Activated naive CD4-positive, alpha-beta T cell treated with anti-CD3 and anti-CD28 coated beads for 36 hours (primary cell): ENCODE measurements at regions not wholly inside any gene's neighbourhood (a gene's known extent, or its start where the extent isn't known, plus 50 kb on each side); places are given as distances from the start of the nearest gene placed in this dataset.

ENCODE experiments used
- CTCF ChIA-PET: fragments of 350-600 bp; sonication (Branson Sonifier 250); formaldehyde crosslinking; loops from one replicate; lab custom pipeline; 2021; ENCODE audit warnings: antibody characterized with exemption; lab: Charles Lee
- DNase-seq: peaks from one replicate; pipeline ENCODE4 v3.0.0-alpha.2; 2020
- H3K27ac Mint-ChIP-seq: one replicate; pipeline ENCODE4 v1.8.0; 2021; ENCODE audit warnings: mild to moderate bottlenecking, mixed read lengths
- H3K27me3 Mint-ChIP-seq: one replicate; pipeline ENCODE4 v1.8.0; 2021; ENCODE audit warnings: low read depth, mixed read lengths
- H3K36me3 Mint-ChIP-seq: one replicate; pipeline ENCODE4 v1.8.0; 2021; ENCODE audit warnings: low read depth, mixed read lengths
- H3K4me1 Mint-ChIP-seq: one replicate; pipeline ENCODE4 v1.8.0; 2021; ENCODE audit warnings: low read depth, mixed read lengths
- H3K4me3 Mint-ChIP-seq: one replicate; pipeline ENCODE4 v1.8.0; 2021; ENCODE audit warnings: mild to moderate bottlenecking, moderate library complexity, mixed read lengths
- H3K9me3 Mint-ChIP-seq: one replicate; pipeline ENCODE4 v1.8.0; 2021; ENCODE audit warnings: mixed read lengths
- intact Hi-C: fragments of 100-400 bp; cut with micrococcal nuclease; formaldehyde crosslinking; loops from one replicate; pipeline ENCODE4 v1.15.1; 2023

DNA sequence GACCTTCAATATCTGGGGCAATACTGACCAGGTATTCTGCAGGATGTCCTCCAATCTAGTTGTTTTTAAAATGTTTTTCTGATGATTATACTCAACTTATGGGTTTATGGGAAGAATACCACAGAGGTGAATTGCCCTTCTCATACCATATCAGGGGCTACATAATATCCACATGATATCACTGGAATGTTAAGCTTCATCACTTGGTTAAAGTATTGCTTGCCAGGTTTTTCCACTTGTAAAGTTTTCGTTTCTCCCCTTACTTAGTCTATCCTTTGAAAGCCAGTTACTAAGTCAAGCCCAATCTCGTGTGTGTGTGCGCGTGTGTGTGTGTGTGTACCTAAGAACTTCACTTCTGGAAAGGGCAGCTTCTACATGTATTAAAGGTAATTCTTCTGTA lies 980.9 kb upstream of the FBXO33 start:
- H3K36me3 Mint-ChIP-seq, result peaks cover 3% of the 10 kb centered on the region
- no peaks in the 10 kb centered on the region for H3K27me3 Mint-ChIP-seq
- H3K4me1 Mint-ChIP-seq, result no peaks in the 10 kb centered on the region
- H3K27ac Mint-ChIP-seq, result no peak overlapping the region
- intact Hi-C loops, result no loop called here
- DNase-seq, result no peak
- peaks cover 8% of the 10 kb centered on the region for H3K9me3 Mint-ChIP-seq
- no peak overlapping the region for H3K4me3 Mint-ChIP-seq
- CTCF ChIA-PET, result no interaction called here

DNA sequence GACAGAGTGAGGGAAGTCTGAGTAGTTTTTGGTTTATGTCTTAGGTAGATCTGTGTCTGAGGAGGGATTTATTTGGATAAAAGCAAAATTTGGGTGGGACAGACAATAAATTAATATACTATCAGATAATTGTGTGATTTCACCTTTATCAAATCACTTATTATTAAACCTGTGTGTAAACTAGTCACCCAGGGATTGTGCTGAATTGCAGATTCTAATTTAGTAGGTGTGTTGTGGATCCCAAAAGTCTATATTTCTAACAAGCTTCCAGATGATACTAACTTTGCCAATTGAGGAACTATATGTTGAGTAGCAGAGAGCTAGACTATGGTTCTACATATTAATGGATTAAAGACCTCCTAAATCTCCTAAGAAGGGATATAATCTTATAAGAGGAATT lies 978.5 kb upstream of the FBXO33 start:
- H3K9me3 Mint-ChIP-seq, result peaks cover 25% of the 10 kb centered on the region
- peaks cover 3% of the 10 kb centered on the region for H3K36me3 Mint-ChIP-seq
- no peak for DNase-seq
- no peaks in the 10 kb centered on the region for H3K4me1 Mint-ChIP-seq
- no peaks in the 10 kb centered on the region for H3K27me3 Mint-ChIP-seq
- intact Hi-C loops, result no loop called here
- no peak overlapping the region for H3K4me3 Mint-ChIP-seq
- H3K27ac Mint-ChIP-seq, result no peak overlapping the region
- CTCF ChIA-PET, result no interaction called here

DNA sequence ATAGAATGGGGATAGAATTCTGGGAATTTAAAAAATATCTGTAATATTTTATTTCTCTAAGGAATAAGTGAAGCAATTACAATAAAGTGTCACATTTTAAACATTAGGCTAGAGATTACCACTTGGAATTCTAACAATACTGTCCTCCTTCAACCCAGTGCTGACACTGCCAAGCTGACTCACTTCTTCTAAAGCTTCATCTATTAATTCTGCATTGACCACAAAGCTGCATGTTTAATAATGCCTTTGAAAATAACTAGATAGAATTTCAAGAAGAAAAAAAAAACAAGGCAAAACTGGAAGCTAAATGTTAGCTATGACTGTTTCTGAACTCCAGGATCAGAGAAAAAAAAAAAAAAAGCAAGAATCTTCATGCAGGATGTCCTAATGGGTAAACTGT lies 970.7 kb upstream of the FBXO33 start:
- CTCF ChIA-PET, result interaction anchor here (1.2 kb wide), 1 partner anchor 16 kb away, joined by 3 read pairs; no protein-coding TSS in a partner anchor

DNA sequence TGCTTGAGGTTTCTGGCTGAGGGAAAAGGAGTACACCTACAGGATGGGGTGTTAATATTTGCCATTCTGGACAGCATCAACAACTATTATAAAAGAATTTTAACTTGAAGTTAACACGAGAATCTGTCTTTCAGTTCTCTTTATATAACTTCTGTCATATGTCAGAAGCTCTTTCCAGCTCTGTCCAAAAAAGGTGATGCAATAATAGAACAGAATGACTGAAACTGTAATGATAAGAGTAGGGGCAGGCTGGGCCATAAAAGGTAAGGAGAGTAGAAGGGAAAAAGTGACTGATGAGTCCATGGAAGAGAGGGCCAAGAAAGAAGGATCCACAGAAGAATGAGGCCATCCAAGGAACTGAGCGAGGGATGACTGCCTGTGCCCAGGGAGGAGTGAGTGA lies 966.7 kb upstream of the FBXO33 start:
- DNase-seq, result no peak
- H3K36me3 Mint-ChIP-seq, result no peaks in the 10 kb centered on the region
- H3K27me3 Mint-ChIP-seq, result no peaks in the 10 kb centered on the region
- CTCF ChIA-PET, result no interaction called here
- no peaks in the 10 kb centered on the region for H3K4me1 Mint-ChIP-seq
- H3K4me3 Mint-ChIP-seq, result no peak overlapping the region
- no peak overlapping the region for H3K27ac Mint-ChIP-seq
- peaks cover 2% of the 10 kb centered on the region for H3K9me3 Mint-ChIP-seq
- intact Hi-C loops, result no loop called here

More for the DNA sequence above, 970.7 kb upstream of the FBXO33 start:
- no peak overlapping the region for H3K27ac Mint-ChIP-seq
- H3K4me3 Mint-ChIP-seq, result no peak overlapping the region
- DNase-seq, result no peak
- intact Hi-C loops, result no loop called here
- H3K4me1 Mint-ChIP-seq, result no peaks in the 10 kb centered on the region
- no peaks in the 10 kb centered on the region for H3K36me3 Mint-ChIP-seq
- peaks cover 17% of the 10 kb centered on the region for H3K9me3 Mint-ChIP-seq
- H3K27me3 Mint-ChIP-seq, result no peaks in the 10 kb centered on the region

DNA sequence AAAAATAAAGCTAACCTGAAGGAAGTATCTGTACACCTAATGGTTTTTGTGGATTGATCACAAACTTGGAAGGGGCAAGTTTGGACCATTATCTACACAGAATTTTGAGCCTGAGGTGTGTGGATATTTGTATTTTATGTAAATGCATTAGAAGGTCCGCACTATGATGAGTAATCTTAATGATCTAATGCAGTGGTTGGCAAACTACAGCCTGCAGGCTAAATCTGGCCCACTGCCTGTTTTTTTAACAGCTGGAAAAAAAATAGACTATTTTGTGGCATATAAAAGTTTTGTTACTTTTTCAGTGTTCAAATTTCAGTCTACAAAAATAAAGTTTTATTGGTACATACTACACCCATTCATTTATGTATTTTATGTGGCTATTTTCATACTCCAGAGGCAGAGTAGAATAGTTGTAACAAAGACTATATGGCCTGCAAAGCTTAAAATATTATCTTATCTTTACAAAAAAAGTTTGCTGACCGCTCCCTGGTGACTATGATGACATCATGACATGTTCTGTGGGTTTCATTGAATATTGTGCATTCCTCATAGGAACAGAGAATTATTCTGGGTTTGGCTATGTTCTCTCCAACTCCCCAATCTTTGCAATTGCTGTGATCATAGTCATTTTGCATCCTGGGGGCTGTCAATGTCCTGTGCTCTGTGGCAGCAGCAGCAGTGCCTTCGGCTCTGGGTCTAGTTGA lies 962.6 kb upstream of the FBXO33 start:
- H3K36me3 Mint-ChIP-seq, result no peaks in the 10 kb centered on the region
- no peaks in the 10 kb centered on the region for H3K27me3 Mint-ChIP-seq
- CTCF ChIA-PET, result interaction anchor here (0.5 kb wide), 1 partner anchor 1665 kb away, joined by 3 read pairs; no protein-coding TSS in a partner anchor

GRCh38 chr14:40393143-40393542 lies 960.9 kb upstream of the FBXO33 start:
- CTCF ChIA-PET, result no interaction called here
- no peak for DNase-seq

More for the DNA sequence above, 962.6 kb upstream of the FBXO33 start:
- H3K27ac Mint-ChIP-seq, result no peak overlapping the region
- H3K9me3 Mint-ChIP-seq, result peaks cover 2% of the 10 kb centered on the region
- no peak for DNase-seq
- no peaks in the 10 kb centered on the region for H3K4me1 Mint-ChIP-seq
- intact Hi-C loops, result no loop called here
- no peak overlapping the region for H3K4me3 Mint-ChIP-seq

GRCh38 chr14:40386433-40386832 lies 954.2 kb upstream of the FBXO33 start:
- CTCF ChIA-PET, result no interaction called here
- no peak overlapping the region for H3K27ac Mint-ChIP-seq

More at GRCh38 chr14:40393143-40393542, 960.9 kb upstream of the FBXO33 start:
- Mint-ChIP-seq H3K9me3 (peaks cover 2% of the 10 kb centered on the region), H3K27ac (no peak overlapping the region), H3K36me3 (no peaks in the 10 kb centered on the region), H3K4me3 (no peak overlapping the region), H3K27me3 (no peaks in the 10 kb centered on the region), H3K4me1 (no peaks in the 10 kb centered on the region)
- intact Hi-C loops, result no loop called here

DNA sequence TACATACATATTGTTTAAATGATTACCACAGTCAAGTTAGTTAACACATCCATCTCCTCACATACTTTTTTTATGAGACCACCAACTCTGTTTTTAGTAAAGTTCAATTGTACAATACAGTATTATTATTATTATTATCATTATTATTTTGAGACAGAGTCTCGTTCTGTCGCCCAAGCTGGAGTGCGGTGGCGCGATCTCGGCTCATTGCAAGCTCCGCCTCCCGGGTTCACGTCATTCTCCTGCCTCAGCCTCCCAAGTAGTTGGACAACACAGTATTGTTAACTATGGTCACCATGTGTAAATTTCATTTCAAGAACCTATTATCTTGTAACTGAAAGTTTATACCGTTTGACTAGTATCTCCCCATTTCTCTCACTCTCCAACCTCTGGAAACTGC lies 942.0 kb upstream of the FBXO33 start:
- peaks cover 6% of the 10 kb centered on the region for H3K9me3 Mint-ChIP-seq
- H3K4me3 Mint-ChIP-seq, result no peak overlapping the region
- H3K4me1 Mint-ChIP-seq, result no peaks in the 10 kb centered on the region
- DNase-seq, result no peak
- no peak overlapping the region for H3K27ac Mint-ChIP-seq
- H3K36me3 Mint-ChIP-seq, result no peaks in the 10 kb centered on the region
- CTCF ChIA-PET, result no interaction called here
- no peaks in the 10 kb centered on the region for H3K27me3 Mint-ChIP-seq
- intact Hi-C loops, result no loop called here

More at GRCh38 chr14:40386433-40386832, 954.2 kb upstream of the FBXO33 start:
- H3K27me3 Mint-ChIP-seq, result no peaks in the 10 kb centered on the region
- no peak overlapping the region for H3K4me3 Mint-ChIP-seq
- intact Hi-C loops, result no loop called here
- H3K4me1 Mint-ChIP-seq, result no peaks in the 10 kb centered on the region
- DNase-seq, result no peak
- H3K36me3 Mint-ChIP-seq, result no peaks in the 10 kb centered on the region
- H3K9me3 Mint-ChIP-seq, result peaks cover 2% of the 10 kb centered on the region

- intact Hi-C loops, result no loop called here
- CTCF ChIA-PET, result no interaction called here
- no peaks in the 10 kb centered on the region for H3K27me3 Mint-ChIP-seq
These were observed 938.8 kb upstream of the FBXO33 start for GRCh38 chr14:40371011-40371410.

DNA sequence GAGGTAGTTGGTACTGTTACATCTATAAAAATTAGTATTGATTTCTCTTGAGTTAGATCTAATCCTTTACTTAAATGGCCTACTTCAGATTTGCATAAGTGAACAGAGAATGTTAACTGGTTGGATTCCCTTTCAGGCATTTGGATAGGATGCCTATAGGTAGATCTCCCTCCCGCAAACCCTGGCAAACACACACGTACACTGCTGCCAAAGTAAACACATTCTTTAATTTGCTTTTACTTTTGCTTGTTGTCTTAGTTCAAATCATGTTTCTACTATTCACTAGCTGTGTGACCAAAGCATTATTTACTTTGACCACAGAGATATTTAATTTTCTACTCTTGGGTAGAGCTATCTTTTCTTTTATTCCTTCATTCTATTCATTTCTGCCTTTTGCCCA lies 936.1 kb upstream of the FBXO33 start:
- CTCF ChIA-PET, result no interaction called here
- Mint-ChIP-seq H3K27me3 (no peaks in the 10 kb centered on the region), H3K36me3 (no peaks in the 10 kb centered on the region), H3K4me3 (no peak overlapping the region), H3K4me1 (peaks cover 6% of the 10 kb centered on the region), H3K27ac (no peak overlapping the region), H3K9me3 (peaks cover 2% of the 10 kb centered on the region)
- no peak for DNase-seq
- intact Hi-C loops, result no loop called here

More at GRCh38 chr14:40371011-40371410, 938.8 kb upstream of the FBXO33 start:
- Mint-ChIP-seq H3K27ac (no peak overlapping the region), H3K4me3 (no peak overlapping the region), H3K4me1 (no peaks in the 10 kb centered on the region), H3K36me3 (no peaks in the 10 kb centered on the region), H3K9me3 (peaks cover 4% of the 10 kb centered on the region)
- DNase-seq, result no peak

GRCh38 chr14:40367717-40368116 lies 935.5 kb upstream of the FBXO33 start:
- Mint-ChIP-seq H3K4me1 (peaks cover 6% of the 10 kb centered on the region), H3K36me3 (no peaks in the 10 kb centered on the region), H3K9me3 (peaks cover 2% of the 10 kb centered on the region), H3K27me3 (no peaks in the 10 kb centered on the region), H3K4me3 (no peak overlapping the region), H3K27ac (no peak overlapping the region)
- intact Hi-C loops, result no loop called here
- DNase-seq, result no peak
- CTCF ChIA-PET, result no interaction called here

DNA sequence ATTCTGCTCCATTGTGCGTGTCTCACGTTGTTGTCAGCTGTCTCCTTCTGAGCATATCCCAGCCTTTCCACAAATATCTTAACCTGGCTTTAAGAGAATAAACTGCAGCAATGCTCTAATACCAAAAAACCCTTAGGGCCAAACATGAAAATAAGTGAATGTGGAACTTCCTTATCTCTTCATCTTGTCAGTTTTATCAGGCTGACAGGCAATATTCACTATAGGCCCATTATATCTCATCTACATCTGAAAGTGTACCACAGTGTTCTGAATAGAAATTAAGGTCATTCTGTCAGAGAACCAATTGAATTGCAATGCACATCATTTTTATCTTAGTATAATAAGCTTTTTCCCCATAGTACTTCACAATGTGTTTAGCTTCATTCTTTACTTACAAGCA lies 933.1 kb upstream of the FBXO33 start:
- no peak for DNase-seq
- CTCF ChIA-PET, result no interaction called here
- Mint-ChIP-seq H3K36me3 (no peaks in the 10 kb centered on the region), H3K27ac (no peak overlapping the region), H3K4me1 (peaks cover 6% of the 10 kb centered on the region), H3K27me3 (no peaks in the 10 kb centered on the region), H3K9me3 (peaks cover 2% of the 10 kb centered on the region), H3K4me3 (no peak overlapping the region)
- intact Hi-C loops, result no loop called here

DNA sequence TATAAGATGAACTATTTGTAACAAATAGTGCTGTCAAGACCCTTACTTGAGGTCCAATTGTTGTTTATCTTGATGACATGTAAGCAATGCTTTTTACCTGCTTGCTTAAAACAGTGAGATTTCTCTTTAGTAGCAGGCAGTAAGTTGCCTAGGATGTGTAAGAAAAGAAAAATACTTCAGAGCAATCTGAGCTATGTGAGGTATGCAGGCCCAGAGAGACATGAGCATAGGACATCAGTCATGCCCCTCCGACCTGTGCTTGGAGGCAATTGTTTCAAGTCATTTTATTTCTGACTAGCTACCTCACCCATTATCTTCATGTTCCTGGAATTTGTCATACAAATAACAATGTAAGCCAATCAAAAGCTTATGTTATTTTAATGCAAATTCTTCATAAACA lies 930.6 kb upstream of the FBXO33 start:
- CTCF ChIA-PET, result no interaction called here
- Mint-ChIP-seq H3K4me3 (no peak overlapping the region), H3K27me3 (no peaks in the 10 kb centered on the region), H3K9me3 (peaks cover 4% of the 10 kb centered on the region), H3K36me3 (no peaks in the 10 kb centered on the region), H3K4me1 (peaks cover 6% of the 10 kb centered on the region), H3K27ac (no peak overlapping the region)
- no peak for DNase-seq
- intact Hi-C loops, result no loop called here
